ENCODE measurements at regions not wholly inside any gene's neighbourhood (a gene's known extent, or its start where the extent isn't known, plus 50 kb on each side); places are given as distances from the start of the nearest gene placed in this dataset.

DNA sequence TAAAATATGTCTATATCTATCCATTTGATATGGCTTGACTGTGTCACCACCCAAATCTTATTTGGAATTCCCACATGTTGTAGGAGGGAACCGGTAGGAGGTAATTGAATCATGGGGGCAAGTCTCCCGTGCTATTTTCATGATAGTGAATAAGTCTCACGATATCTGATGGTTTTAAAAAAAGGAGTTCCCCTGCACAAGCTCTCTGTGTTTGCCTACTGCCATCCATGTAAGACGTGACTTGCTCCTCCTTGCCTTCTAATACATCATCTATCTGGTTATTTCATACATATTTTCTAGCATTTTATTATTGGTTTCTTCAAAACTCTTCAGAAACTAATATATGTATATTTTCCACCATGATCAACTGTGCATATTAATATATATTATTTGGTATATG lies 57.3 kb upstream of the AMZ2 start:
- TF ChIP-seq, protein P1, sequence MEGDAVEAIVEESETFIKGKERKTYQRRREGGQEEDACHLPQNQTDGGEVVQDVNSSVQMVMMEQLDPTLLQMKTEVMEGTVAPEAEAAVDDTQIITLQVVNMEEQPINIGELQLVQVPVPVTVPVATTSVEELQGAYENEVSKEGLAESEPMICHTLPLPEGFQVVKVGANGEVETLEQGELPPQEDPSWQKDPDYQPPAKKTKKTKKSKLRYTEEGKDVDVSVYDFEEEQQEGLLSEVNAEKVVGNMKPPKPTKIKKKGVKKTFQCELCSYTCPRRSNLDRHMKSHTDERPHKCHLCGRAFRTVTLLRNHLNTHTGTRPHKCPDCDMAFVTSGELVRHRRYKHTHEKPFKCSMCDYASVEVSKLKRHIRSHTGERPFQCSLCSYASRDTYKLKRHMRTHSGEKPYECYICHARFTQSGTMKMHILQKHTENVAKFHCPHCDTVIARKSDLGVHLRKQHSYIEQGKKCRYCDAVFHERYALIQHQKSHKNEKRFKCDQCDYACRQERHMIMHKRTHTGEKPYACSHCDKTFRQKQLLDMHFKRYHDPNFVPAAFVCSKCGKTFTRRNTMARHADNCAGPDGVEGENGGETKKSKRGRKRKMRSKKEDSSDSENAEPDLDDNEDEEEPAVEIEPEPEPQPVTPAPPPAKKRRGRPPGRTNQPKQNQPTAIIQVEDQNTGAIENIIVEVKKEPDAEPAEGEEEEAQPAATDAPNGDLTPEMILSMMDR (IDR thresholded peaks at IDR 0.05; ENCODE audit: low read length, missing control alignments), result no peak
- no peak for DNase-seq (ENCODE audit: low read depth)
- H3K4me3 ChIP-seq (replicated peaks; ENCODE audit: low read depth, low read length), result no peak overlapping the region

DNA sequence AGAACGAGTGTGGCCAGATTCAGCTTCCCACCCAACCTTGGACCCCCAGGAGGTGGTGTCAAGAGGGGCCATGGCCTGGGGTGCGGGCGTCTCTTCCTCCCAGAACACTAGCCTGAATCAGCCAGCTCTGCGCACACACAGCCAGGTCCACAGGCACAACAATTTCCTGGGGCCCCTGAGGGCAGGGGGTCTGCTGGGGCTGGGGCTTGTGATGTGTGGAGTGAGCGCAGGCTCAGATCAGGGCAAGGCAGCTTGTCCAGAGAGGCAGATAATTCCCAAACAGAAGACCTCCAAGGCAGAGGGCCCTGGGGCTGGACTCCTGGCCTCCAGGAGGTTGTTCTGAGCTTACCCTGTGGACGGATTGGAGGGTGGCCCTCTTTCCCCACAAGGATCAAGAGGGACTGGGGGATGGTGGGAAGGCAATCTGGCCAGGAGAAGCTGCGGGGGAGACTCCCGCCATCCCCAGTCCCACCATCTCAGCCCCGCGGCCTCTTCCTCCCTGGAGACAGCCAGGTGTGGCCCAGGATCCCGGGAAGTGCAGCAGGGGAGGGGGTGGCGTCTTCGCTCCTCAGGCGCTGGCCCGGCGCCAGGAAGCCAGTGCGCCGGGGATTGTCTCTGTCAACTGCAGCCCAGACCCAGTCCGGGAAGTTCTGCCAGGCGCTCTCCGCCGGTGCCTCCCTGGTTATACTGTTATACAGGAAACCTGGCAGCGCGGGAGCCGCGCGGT lies 52.0 kb upstream of the AMZ2 start:
- TF ChIP-seq, protein P1 (IDR thresholded peaks at IDR 0.05; ENCODE audit: low read length, missing control alignments), result no peak
- no peak overlapping the region for H3K4me3 ChIP-seq (replicated peaks; ENCODE audit: low read depth, low read length)
- no peak for DNase-seq (ENCODE audit: low read depth)

DNA sequence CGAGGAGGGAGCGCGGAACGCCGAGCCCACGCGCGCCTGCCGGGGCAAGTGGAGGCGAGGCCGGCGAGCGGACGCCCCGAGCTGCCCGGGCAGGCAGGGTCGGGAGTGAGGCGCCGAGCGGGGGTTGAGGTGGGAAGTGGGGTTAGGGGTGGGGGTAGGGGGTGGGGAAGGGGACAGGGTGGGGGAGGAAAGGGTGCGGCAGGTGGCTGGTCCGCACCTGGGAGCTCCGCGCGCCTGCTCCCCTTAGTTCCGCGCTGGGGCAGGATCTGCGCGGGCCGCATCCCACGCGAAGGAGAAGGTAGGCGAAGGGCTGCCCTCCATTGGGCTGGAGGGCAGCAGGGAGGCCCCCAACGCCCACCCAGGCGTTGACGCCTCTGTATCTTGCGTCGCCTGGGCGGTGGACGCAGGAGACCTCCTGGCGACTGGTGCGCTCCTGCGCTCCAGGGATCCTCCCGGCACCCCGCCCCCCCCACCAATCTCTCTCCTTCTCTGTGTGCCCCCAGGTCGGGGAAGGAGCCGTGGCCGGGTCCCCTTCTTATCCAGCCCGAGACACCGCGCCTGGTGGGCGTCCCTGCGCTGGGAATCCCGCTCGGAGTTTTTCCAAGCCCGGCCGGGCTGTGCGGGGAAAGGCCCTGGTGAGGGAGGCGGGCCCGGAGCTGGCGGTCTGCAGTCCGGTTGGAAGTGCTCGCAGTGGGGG lies 51.3 kb upstream of the AMZ2 start:
- TF ChIP-seq, protein P1 (IDR thresholded peaks at IDR 0.05; ENCODE audit: low read length, missing control alignments), result no peak
- no peak for DNase-seq (ENCODE audit: low read depth)

DNA sequence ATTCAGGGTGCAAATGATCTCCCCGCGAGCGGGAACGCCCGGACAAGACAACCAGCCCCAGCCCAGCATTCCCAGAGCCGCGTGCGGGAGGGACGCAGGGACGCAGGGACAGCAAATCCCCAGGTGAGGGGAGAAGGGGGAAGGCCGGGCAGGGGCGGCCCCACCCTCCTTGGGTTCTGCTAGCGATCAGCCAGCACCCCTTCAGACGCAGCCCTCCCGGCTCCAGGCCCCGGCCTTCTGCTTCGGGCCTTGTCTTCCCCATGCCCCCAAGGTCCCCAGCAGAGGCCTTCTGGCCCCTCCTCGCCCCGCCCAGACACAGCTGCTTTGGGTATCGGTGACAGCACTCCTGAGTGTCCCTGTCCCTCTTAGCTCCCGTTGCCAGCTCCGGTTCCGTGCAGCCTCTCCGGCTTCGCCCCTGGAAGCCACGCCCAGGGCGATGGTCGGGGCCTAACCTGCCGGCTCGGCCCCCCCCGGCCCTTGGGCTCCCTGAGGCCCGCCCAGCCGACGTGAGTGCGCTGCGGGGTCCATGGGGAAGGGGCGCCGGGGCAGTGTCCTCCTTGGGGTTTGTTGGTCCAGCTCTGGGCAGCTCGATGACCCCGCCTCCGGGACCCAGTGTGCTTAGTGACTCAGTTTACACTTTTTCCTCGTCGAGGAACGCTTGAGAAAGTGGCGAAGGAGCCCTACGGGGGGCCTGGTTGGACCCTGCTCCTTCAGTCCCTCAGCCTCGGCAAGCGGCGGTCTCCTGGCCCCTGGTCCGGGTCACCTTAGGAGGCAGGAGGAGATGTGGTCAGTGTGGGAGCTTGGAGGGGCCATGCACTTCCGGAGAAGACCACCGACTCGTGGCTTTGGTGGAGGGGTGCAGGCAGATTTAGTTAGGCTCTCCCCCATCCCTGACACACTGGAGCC lies 50.5 kb upstream of the AMZ2 start:
- H3K4me3 ChIP-seq (replicated peaks; ENCODE audit: low read depth, low read length), result no peak overlapping the region
- DNase-seq (ENCODE audit: low read depth), result no peak
- TF ChIP-seq, protein P1 (IDR thresholded peaks at IDR 0.05; ENCODE audit: low read length, missing control alignments), result no peak

More for the DNA sequence above, 51.3 kb upstream of the AMZ2 start:
- no peak overlapping the region for H3K4me3 ChIP-seq (replicated peaks; ENCODE audit: low read depth, low read length)

DNA sequence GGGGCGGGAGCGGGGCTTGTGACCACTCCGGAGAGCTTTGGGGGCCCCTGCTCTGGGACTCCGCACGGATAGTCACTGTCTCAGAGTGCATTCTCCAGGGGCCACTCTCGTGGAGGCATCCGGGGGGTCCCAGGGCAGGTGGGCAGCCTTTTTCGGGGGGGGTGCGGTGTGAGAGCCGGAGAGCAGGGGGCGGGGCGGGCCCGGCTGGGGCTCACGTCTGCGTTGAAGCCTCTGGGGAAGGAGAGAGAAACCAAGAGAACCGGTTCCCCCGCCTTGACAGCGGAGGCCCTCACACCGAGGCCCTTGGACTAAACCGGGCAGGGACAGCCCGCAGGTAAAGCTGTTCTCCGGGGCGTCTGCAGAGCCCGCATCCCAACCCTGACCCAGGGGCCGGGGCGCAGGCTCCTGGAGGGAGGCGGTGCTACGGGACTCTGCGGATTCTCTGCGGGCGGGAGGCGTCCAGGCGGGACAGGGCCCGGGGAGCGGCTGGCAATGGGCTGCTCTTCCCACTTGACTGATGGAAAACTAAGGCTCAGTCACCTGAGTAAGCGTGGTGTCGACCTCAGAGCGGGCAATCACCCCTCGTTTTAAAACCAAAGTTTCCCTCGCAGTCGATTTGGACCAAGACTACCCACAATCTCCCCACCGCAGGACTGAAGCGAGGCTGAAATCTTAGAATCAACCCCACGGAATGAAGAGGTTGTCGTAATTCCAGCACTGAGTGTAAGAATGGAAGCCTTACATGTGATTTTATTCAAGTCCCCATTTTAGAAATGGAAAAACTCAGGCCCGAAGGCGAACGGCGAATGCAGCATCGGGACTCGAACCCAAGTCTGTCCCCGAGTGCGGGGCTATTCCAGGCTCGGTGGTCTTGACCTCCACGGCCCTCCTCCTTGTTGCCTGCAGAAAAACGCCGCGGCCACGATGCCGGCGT lies 49.6 kb upstream of the AMZ2 start:
- no peak overlapping the region for H3K4me3 ChIP-seq (replicated peaks; ENCODE audit: low read depth, low read length)
- no peak for DNase-seq (ENCODE audit: low read depth)
- TF ChIP-seq, protein P1 (IDR thresholded peaks at IDR 0.05; ENCODE audit: low read length, missing control alignments), result no peak
